K562 (cell line): ENCODE measurements at regions not wholly inside any gene's neighbourhood (a gene's known extent, or its start where the extent isn't known, plus 50 kb on each side); places are given as distances from the start of the nearest gene placed in this dataset.

ENCODE experiments used
- ATAC-seq: fragments of 200-7000 bp; cut with Tn5 transposase; 3 replicates; pipeline ENCODE4 v1.9.1; 2020; ENCODE audit warnings: moderate library complexity
- BruUV-seq: library from RNA; stranded (reverse); fragments of 400-500 nt; replicated peaks from 2 replicates; lab custom pipeline; 2021; lab: Mats Ljungman, UMichigan
- CTCF ChIA-PET: fragments of 300-600 bp; formaldehyde crosslinking; extraction: SDS; loops from one replicate; lab custom pipeline; 2021; ENCODE audit warnings: low intra/inter-chr PET ratio; lab: Yijun Ruan, JAX
- POLR2A ChIA-PET: fragments of 300-600, 350-650 bp; sonication (Branson Sonifier 250); formaldehyde crosslinking; extraction: SDS; loops from one replicate; lab custom pipeline; 2021; ENCODE audit warnings: antibody characterized with exemption, inconsistent platforms; lab: Yijun Ruan, JAX
- DNase-seq, 4 experiments: peaks; one replicate each; pipeline versions ENCODE4 v3.0.0 to v3.0.0-alpha.2; 2011 to 2018; ENCODE audit warnings: low spot score in 3 of 4, mixed read lengths in 3 of 4; ENCODE audit errors: extremely low read depth in 1 of 4
- FAIRE-seq: peaks from 2 replicates; lab custom pipeline; 2011; peaks lifted over from hg19 to GRCh38; lab: Jason Lieb, UNC
- H2AFZ ChIP-seq: 2 replicates; pipeline ENCODE4 v1.6.0; 2011; ENCODE audit warnings: low read depth, low read length, control low read depth, inconsistent platforms
- H3K27ac ChIP-seq: fragments of 200-600 bp; 3 replicates; pipeline ENCODE4 v1.8.0; 2011; ENCODE audit warnings: low read depth, mild to moderate bottlenecking, control low read depth, inconsistent platforms, low read length, moderate library complexity, mixed read lengths; ENCODE audit errors: extremely low read depth
- H3K27me3 ChIP-seq, 2 experiments: fragments of 300-600 bp in 1 of 2; 2 replicates in 1 of 2; 3 replicates in 1 of 2; pipeline versions ENCODE4 v1.6.0 to v1.8.0; 2011; ENCODE audit warnings: inconsistent platforms in 2 of 2, low read length in 2 of 2, mild to moderate bottlenecking in 1 of 2, mixed read lengths in 1 of 2, moderate library complexity in 1 of 2; ENCODE audit not compliant: control insufficient read depth in 2 of 2, insufficient read depth in 2 of 2
- H3K36me3 ChIP-seq: fragments of 300-600 bp; 3 replicates; pipeline ENCODE4 v1.8.0; 2011; ENCODE audit warnings: mild to moderate bottlenecking, low read length, inconsistent platforms; ENCODE audit not compliant: control insufficient read depth, insufficient read depth
- H3K4me1 ChIP-seq, 2 experiments: fragments of 200-600 bp in 1 of 2; replicated peaks in 1 of 2; 2 replicates in 1 of 2; 3 replicates in 1 of 2; pipeline versions ENCODE4 v1.5.1 to v1.8.0; 2011; ENCODE audit warnings: inconsistent platforms in 2 of 2, low read length in 2 of 2, mild to moderate bottlenecking in 1 of 2, mixed read lengths in 1 of 2, moderate library complexity in 1 of 2; ENCODE audit not compliant: control insufficient read depth in 2 of 2, insufficient read depth in 2 of 2
- H3K4me2 ChIP-seq: 2 replicates; pipeline ENCODE4 v1.6.1; 2011; ENCODE audit warnings: low read length, control low read depth, inconsistent platforms, mixed read lengths; ENCODE audit not compliant: insufficient read depth
- H3K4me3 ChIP-seq: fragments of 200-600 bp; sonication (generic), shearing (Covaris generic); 2 replicates; pipeline ENCODE4 v1.5.1; 2016; ENCODE audit warnings: control low read depth, inconsistent platforms
- H3K79me2 ChIP-seq: fragments of 200-600 bp; 3 replicates; pipeline ENCODE4 v1.8.0; 2011; ENCODE audit warnings: low read length, inconsistent platforms; ENCODE audit not compliant: control insufficient read depth, insufficient read depth
- H3K9ac ChIP-seq, 2 experiments: 2 replicates each; pipeline versions ENCODE4 v1.6.0 to v1.6.1; 2011; ENCODE audit warnings: low read depth in 2 of 2, low read length in 2 of 2, control low read depth in 1 of 2, inconsistent platforms in 1 of 2, mild to moderate bottlenecking in 1 of 2, mixed read lengths in 1 of 2; ENCODE audit not compliant: insufficient read depth in 1 of 2
- H3K9me1 ChIP-seq: one replicate; pipeline ENCODE4 v1.6.0; 2011; ENCODE audit warnings: inconsistent platforms, mild to moderate bottlenecking, low read length, moderate library complexity; ENCODE audit not compliant: control insufficient read depth, insufficient read depth
- H3K9me3 ChIP-seq: replicated peaks from 2 replicates; pipeline ENCODE4 v1.5.1; 2011; ENCODE audit warnings: low read depth, low read length, inconsistent platforms; ENCODE audit not compliant: control insufficient read depth, insufficient read depth
- H4K20me1 ChIP-seq: replicated peaks from 2 replicates; pipeline ENCODE4 v1.6.1; 2011; ENCODE audit warnings: low read length, inconsistent platforms, mixed read lengths; ENCODE audit not compliant: control insufficient read depth, insufficient read depth
- CBX1 ChIP-seq: sonication (generic); IDR thresholded peaks from 2 replicates; pipeline ENCODE4 v1.6.1; 2016; ENCODE audit warnings: antibody characterized with exemption, low read depth, mild to moderate bottlenecking
- EP400 ChIP-seq: fragments of 450-650 bp; IDR thresholded peaks from 2 replicates; pipeline ENCODE4 v1.6.1; 2017; ENCODE audit warnings: antibody characterized with exemption, mild to moderate bottlenecking, moderate library complexity
- PCBP1 ChIP-seq: fragments of 200-400 bp; formaldehyde crosslinking; IDR thresholded peaks from 2 replicates; pipeline ENCODE4 v1.6.1; 2018; ENCODE audit warnings: mild to moderate bottlenecking, low read depth, low read length; ENCODE audit not compliant: poor library complexity, severe bottlenecking
- ZNF165 ChIP-seq: fragments of 250-450 bp; sonication (Bioruptor Pico); IDR thresholded peaks from 2 replicates; pipeline ENCODE4 v1.4.0; 2020; ENCODE audit warnings: borderline replicate concordance
- ZNF3 ChIP-seq: fragments of 250-450 bp; sonication (Bioruptor Pico); IDR thresholded peaks from 2 replicates; pipeline ENCODE4 v1.5.0; 2021; ENCODE audit warnings: mild to moderate bottlenecking, moderate library complexity
- ZNF354B ChIP-seq: fragments of 250-450 bp; sonication (Bioruptor Pico); IDR thresholded peaks from 2 replicates; pipeline ENCODE4 v1.4.0; 2020
- ZNF431 ChIP-seq: sonication (generic); formaldehyde crosslinking; IDR thresholded peaks from 2 replicates; pipeline ENCODE4 v1.8.0; 2022; ENCODE audit warnings: mild to moderate bottlenecking, missing genetic modification reagents
- WGBS: fragments of 100-300 bp; shearing (Covaris generic); methylation state at CpG from one replicate; pipeline ENCODE4 v1.1.6; 2016; ENCODE audit warnings: low coverage, mixed read lengths; ENCODE audit not compliant: insufficient coverage; ENCODE audit errors: missing lambda C conversion rate; 5-methylcytosine and 5-hydroxymethylcytosine counted together
- in situ Hi-C: fragments of 300-500 bp; cut with MboI; formaldehyde crosslinking; loops from 4 replicates; pipeline ENCODE4 v1.15.0; 2018; ENCODE audit warnings: inconsistent platforms, mixed read lengths
- intact Hi-C: fragments of 100-400 bp; cut with micrococcal nuclease; formaldehyde crosslinking; loops from 2 replicates; pipeline ENCODE4 v1.14.2; 2022
- TF ChIP-seq, protein P1 (sequence below): sonication (generic); formaldehyde crosslinking; IDR thresholded peaks from 2 replicates; pipeline ENCODE4 v1.9.0; 2022; ENCODE audit warnings: mild to moderate bottlenecking, missing genetic modification reagents
- TF ChIP-seq, protein P2 (sequence below): fragments of 250-450 bp; sonication (Bioruptor Pico); IDR thresholded peaks from 2 replicates; pipeline ENCODE4 v1.5.0; 2021
- TF ChIP-seq, protein P3 (sequence below): fragments of 450-650 bp; IDR thresholded peaks from 2 replicates; pipeline ENCODE4 v1.6.1; 2016; ENCODE audit warnings: mild to moderate bottlenecking, moderate library complexity

DNA sequence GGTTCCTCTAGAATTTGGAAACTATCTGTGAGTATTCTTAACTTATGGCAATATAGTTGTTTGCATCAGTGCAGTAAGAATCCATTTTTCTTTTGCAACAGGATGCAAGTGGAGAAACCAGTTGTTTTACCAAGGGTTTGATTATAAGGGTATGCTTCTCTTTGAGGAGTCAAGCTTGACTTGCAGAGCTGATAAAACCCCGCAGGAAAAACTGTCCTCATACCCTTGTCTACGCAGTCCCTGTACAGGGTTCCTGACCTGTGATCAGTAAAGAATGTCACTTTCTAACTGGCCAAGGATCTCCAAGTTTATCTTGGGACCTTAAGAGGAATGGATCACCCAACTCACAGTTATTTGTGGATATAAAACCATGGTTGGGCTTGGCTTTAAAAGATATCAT is 161.1 kb upstream of the OLIG3 start (continued):
- TF ChIP-seq, protein P1, sequence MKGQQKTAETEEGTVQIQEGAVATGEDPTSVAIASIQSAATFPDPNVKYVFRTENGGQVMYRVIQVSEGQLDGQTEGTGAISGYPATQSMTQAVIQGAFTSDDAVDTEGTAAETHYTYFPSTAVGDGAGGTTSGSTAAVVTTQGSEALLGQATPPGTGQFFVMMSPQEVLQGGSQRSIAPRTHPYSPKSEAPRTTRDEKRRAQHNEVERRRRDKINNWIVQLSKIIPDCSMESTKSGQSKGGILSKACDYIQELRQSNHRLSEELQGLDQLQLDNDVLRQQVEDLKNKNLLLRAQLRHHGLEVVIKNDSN (CRISPR knock-in tag) = no peak
- no peak for TF ChIP-seq ZNF165 (CRISPR knock-in tag)
- TF ChIP-seq ZNF3 (CRISPR knock-in tag) = no peak
- no peak for TF ChIP-seq ZNF354B (CRISPR knock-in tag)
- no peak for TF ChIP-seq EP400
- TF ChIP-seq, all 486 proteins: peak for 0

DNA sequence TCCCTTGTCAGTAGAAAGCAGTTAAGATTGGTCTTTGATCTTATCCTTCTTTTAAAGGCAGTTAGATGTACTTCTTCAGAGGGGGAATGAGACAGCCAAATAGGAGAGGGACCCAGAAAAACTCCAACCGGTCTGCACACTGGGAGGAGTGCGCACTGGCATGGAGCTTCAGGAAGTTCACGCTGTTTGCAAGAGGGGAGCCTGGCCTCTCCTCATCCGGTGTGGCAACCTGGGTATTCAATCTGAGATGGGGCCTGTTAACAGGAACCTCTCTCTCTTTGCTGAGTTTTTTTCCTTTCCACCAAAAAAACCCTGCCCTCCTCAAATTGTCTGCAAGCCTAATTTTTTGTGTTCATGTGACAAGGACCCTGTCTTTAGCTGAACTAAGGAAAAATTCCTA is 162.5 kb upstream of the OLIG3 start:
- Histone ChIP-seq H3K9me1 (no peaks in the 10 kb centered on the region), H3K36me3 (no peaks in the 10 kb centered on the region), H3K4me3 (no peak overlapping the region), H3K27ac (no peak overlapping the region), H3K27me3 (no peaks in the 10 kb centered on the region), H2AFZ (no peak overlapping the region), H3K4me2 (no peak overlapping the region), H3K9me3 (no peaks in the 10 kb centered on the region; the same call in 1 of the 2 replicates), H3K9ac (no peak overlapping the region), H4K20me1 (no peaks in the 10 kb centered on the region), H3K79me2 (no peaks in the 10 kb centered on the region), H3K4me1 (no peaks in the 10 kb centered on the region)
- no TSS peak for BruUV-seq
- 0% methylated on average over 4 of the region's 4 CpGs for WGBS
- in situ Hi-C loops = no loop called here
- no peak for FAIRE-seq
- ChIA-PET CTCF (no interaction called here), POLR2A (interaction anchor here (0.6 to 0.7 kb wide), 2 partner anchors 350 to 700 kb away, joined by 3 to 4 read pairs; no protein-coding TSS in a partner anchor)
- no peak for ATAC-seq
- intact Hi-C loops = no loop called here
- no peak for DNase-seq
- TF ChIP-seq ZNF431 (CRISPR knock-in tag) = no peak
- TF ChIP-seq CBX1 = no peak
- TF ChIP-seq, protein P2, sequence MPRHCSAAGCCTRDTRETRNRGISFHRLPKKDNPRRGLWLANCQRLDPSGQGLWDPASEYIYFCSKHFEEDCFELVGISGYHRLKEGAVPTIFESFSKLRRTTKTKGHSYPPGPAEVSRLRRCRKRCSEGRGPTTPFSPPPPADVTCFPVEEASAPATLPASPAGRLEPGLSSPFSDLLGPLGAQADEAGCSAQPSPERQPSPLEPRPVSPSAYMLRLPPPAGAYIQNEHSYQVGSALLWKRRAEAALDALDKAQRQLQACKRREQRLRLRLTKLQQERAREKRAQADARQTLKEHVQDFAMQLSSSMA (CRISPR knock-in tag) = no peak
- TF ChIP-seq, protein P3, sequence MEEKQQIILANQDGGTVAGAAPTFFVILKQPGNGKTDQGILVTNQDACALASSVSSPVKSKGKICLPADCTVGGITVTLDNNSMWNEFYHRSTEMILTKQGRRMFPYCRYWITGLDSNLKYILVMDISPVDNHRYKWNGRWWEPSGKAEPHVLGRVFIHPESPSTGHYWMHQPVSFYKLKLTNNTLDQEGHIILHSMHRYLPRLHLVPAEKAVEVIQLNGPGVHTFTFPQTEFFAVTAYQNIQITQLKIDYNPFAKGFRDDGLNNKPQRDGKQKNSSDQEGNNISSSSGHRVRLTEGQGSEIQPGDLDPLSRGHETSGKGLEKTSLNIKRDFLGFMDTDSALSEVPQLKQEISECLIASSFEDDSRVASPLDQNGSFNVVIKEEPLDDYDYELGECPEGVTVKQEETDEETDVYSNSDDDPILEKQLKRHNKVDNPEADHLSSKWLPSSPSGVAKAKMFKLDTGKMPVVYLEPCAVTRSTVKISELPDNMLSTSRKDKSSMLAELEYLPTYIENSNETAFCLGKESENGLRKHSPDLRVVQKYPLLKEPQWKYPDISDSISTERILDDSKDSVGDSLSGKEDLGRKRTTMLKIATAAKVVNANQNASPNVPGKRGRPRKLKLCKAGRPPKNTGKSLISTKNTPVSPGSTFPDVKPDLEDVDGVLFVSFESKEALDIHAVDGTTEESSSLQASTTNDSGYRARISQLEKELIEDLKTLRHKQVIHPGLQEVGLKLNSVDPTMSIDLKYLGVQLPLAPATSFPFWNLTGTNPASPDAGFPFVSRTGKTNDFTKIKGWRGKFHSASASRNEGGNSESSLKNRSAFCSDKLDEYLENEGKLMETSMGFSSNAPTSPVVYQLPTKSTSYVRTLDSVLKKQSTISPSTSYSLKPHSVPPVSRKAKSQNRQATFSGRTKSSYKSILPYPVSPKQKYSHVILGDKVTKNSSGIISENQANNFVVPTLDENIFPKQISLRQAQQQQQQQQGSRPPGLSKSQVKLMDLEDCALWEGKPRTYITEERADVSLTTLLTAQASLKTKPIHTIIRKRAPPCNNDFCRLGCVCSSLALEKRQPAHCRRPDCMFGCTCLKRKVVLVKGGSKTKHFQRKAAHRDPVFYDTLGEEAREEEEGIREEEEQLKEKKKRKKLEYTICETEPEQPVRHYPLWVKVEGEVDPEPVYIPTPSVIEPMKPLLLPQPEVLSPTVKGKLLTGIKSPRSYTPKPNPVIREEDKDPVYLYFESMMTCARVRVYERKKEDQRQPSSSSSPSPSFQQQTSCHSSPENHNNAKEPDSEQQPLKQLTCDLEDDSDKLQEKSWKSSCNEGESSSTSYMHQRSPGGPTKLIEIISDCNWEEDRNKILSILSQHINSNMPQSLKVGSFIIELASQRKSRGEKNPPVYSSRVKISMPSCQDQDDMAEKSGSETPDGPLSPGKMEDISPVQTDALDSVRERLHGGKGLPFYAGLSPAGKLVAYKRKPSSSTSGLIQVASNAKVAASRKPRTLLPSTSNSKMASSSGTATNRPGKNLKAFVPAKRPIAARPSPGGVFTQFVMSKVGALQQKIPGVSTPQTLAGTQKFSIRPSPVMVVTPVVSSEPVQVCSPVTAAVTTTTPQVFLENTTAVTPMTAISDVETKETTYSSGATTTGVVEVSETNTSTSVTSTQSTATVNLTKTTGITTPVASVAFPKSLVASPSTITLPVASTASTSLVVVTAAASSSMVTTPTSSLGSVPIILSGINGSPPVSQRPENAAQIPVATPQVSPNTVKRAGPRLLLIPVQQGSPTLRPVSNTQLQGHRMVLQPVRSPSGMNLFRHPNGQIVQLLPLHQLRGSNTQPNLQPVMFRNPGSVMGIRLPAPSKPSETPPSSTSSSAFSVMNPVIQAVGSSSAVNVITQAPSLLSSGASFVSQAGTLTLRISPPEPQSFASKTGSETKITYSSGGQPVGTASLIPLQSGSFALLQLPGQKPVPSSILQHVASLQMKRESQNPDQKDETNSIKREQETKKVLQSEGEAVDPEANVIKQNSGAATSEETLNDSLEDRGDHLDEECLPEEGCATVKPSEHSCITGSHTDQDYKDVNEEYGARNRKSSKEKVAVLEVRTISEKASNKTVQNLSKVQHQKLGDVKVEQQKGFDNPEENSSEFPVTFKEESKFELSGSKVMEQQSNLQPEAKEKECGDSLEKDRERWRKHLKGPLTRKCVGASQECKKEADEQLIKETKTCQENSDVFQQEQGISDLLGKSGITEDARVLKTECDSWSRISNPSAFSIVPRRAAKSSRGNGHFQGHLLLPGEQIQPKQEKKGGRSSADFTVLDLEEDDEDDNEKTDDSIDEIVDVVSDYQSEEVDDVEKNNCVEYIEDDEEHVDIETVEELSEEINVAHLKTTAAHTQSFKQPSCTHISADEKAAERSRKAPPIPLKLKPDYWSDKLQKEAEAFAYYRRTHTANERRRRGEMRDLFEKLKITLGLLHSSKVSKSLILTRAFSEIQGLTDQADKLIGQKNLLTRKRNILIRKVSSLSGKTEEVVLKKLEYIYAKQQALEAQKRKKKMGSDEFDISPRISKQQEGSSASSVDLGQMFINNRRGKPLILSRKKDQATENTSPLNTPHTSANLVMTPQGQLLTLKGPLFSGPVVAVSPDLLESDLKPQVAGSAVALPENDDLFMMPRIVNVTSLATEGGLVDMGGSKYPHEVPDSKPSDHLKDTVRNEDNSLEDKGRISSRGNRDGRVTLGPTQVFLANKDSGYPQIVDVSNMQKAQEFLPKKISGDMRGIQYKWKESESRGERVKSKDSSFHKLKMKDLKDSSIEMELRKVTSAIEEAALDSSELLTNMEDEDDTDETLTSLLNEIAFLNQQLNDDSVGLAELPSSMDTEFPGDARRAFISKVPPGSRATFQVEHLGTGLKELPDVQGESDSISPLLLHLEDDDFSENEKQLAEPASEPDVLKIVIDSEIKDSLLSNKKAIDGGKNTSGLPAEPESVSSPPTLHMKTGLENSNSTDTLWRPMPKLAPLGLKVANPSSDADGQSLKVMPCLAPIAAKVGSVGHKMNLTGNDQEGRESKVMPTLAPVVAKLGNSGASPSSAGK = no peak
- no peak for TF ChIP-seq PCBP1
